Uterus (tissue), 3 donors: ENCODE measurements at regions not wholly inside any gene's neighbourhood (a gene's known extent, or its start where the extent isn't known, plus 50 kb on each side); places are given as distances from the start of the nearest gene placed in this dataset.

Source experiments
- DNase-seq, 2 donors: peaks; one replicate each; pipeline ENCODE4 v3.0.0-alpha.2; 2019 to 2020
- H3K27ac ChIP-seq, 2 donors: fragments of 200-600 bp; sonication (generic); 1 replicate in 1 of 2; 2 replicates in 1 of 2; pipeline ENCODE4 v1.5.1; 2016 to 2018
- H3K27me3 ChIP-seq, 2 donors: fragments of 200-600 bp; sonication (generic); one replicate each; pipeline ENCODE4 v1.5.1; 2018 to 2019; ENCODE audit warnings: control low read depth in 1 of 2
- H3K36me3 ChIP-seq, 2 donors: fragments of 200-600 bp; sonication (generic); one replicate each; pipeline ENCODE4 v1.5.1; 2019; ENCODE audit warnings: control low read depth in 1 of 2
- H3K4me1 ChIP-seq, 2 donors: fragments of 200-600 bp; sonication (generic); one replicate each; pipeline ENCODE4 v1.5.1; 2018 to 2019; ENCODE audit warnings: control low read depth in 1 of 2
- H3K4me3 ChIP-seq, 2 donors: fragments of 200-600 bp; sonication (generic); 1 replicate in 1 of 2; 2 replicates in 1 of 2; pipeline ENCODE4 v1.5.1; 2018 to 2019; ENCODE audit warnings: mild to moderate bottlenecking in 1 of 2
- H3K9me3 ChIP-seq, 2 donors: fragments of 200-600 bp; sonication (generic); one replicate each; pipeline ENCODE4 v1.5.1; 2019; ENCODE audit warnings: control low read depth in 1 of 2
- CTCF ChIP-seq, 4 experiments: fragments of 200-600 bp in 2 of 4; fragments of 450-650 bp in 2 of 4; sonication (generic) in 2 of 4; IDR thresholded peaks; one replicate each; pipeline ENCODE4 v1.5.1; 2016 to 2019; ENCODE audit warnings: antibody characterized with exemption in 4 of 4, mild to moderate bottlenecking in 2 of 4, moderate library complexity in 1 of 4
- POLR2A ChIP-seq, 2 donors: fragments of 450-650 bp; IDR thresholded peaks; one replicate each; pipeline ENCODE4 v1.6.1; 2016; ENCODE audit warnings: antibody characterized with exemption in 2 of 2, mild to moderate bottlenecking in 1 of 2, moderate library complexity in 1 of 2
- intact Hi-C: fragments of 100-400 bp; cut with DNase I; formaldehyde crosslinking; loops from one replicate; pipeline ENCODE4 v1.15.1; 2023; ENCODE audit warnings: low total_unique reads
- donor health status: DM: yes; HTN: yes; CAD: no.

GRCh38 chr10:124159153-124159552, 65.8 kb upstream of the CHST15 start:
- Histone ChIP-seq H3K4me1 (no peaks in the 10 kb centered on the region), H3K36me3 (no peaks in the 10 kb centered on the region), H3K27ac (no peak overlapping the region), H3K9me3 (no peaks in the 10 kb centered on the region), H3K4me3 (no peak overlapping the region), H3K27me3 (no peaks in the 10 kb centered on the region)
- TF ChIP-seq POLR2A (IDR thresholded peaks at IDR 0.05) (no peak), CTCF (IDR thresholded peaks at IDR 0.05) (no peak)
- intact Hi-C loops, result no loop called here
- no peak for DNase-seq

- no peak for TF ChIP-seq POLR2A (IDR thresholded peaks at IDR 0.05)
- H3K9me3 ChIP-seq, result no peaks in the 10 kb centered on the region
- no peaks in the 10 kb centered on the region for H3K4me1 ChIP-seq
- H3K27me3 ChIP-seq, result no peaks in the 10 kb centered on the region
- intact Hi-C loops, result no loop called here
- no peak overlapping the region for H3K4me3 ChIP-seq
- DNase-seq, result no peak
- no peak overlapping the region for H3K27ac ChIP-seq
- no peaks in the 10 kb centered on the region for H3K36me3 ChIP-seq
Observed at GRCh38 chr10:124158592-124158991, 65.2 kb upstream of the CHST15 start.

GRCh38 chr10:124157271-124157681, 63.9 kb upstream of the CHST15 start:
- no peaks in the 10 kb centered on the region for H3K27me3 ChIP-seq
- DNase-seq, result no peak
- H3K9me3 ChIP-seq, result no peaks in the 10 kb centered on the region
- TF ChIP-seq CTCF (IDR thresholded peaks at IDR 0.05) (no peak), POLR2A (IDR thresholded peaks at IDR 0.05) (no peak)
- no peaks in the 10 kb centered on the region for H3K36me3 ChIP-seq
- no peak overlapping the region for H3K27ac ChIP-seq
- H3K4me3 ChIP-seq, result no peak overlapping the region
- intact Hi-C loops, result no loop called here
- peaks cover 0 to 4% of the 10 kb centered on the region in 2 donors for H3K4me1 ChIP-seq

GRCh38 chr10:124156524-124157260, 63.3 kb upstream of the CHST15 start:
- Histone ChIP-seq H3K4me3 (no peak overlapping the region), H3K27ac (peak overlapping the region in 1 of 2 donors; percentile 57), H3K9me3 (no peaks in the 10 kb centered on the region), H3K4me1 (peaks cover 0 to 4% of the 10 kb centered on the region in 2 donors), H3K27me3 (no peaks in the 10 kb centered on the region), H3K36me3 (no peaks in the 10 kb centered on the region)
- intact Hi-C loops, result no loop called here
- TF ChIP-seq CTCF (IDR thresholded peaks at IDR 0.05) (no peak), POLR2A (IDR thresholded peaks at IDR 0.05) (no peak)
- DNase-seq, result no peak

GRCh38 chr10:124155781-124156435, 62.5 kb upstream of the CHST15 start:
- intact Hi-C loops, result no loop called here

More at GRCh38 chr10:124155781-124156435, 62.5 kb upstream of the CHST15 start:
- no peaks in the 10 kb centered on the region for H3K9me3 ChIP-seq
- H3K27ac ChIP-seq, result peak overlapping the region; percentile 43 to 57
- TF ChIP-seq CTCF (IDR thresholded peaks at IDR 0.05) (no peak), POLR2A (IDR thresholded peaks at IDR 0.05) (no peak)
- H3K4me3 ChIP-seq, result no peak overlapping the region
- H3K4me1 ChIP-seq, result peaks cover 0 to 4% of the 10 kb centered on the region in 2 donors
- DNase-seq, result no peak
- H3K27me3 ChIP-seq, result no peaks in the 10 kb centered on the region
- H3K36me3 ChIP-seq, result no peaks in the 10 kb centered on the region
